Panc1 (cell line): ENCODE measurements at regions not wholly inside any gene's neighbourhood (a gene's known extent, or its start where the extent isn't known, plus 50 kb on each side); places are given as distances from the start of the nearest gene placed in this dataset.

Source experiments
- ATAC-seq: fragments of 200-7000 bp; cut with Tn5 transposase; 2 replicates; pipeline ENCODE4 v1.9.1; 2020; ENCODE audit warnings: mild to moderate bottlenecking, moderate library complexity
- BruUV-seq: library from RNA; stranded (reverse); fragments of 400-500 nt; replicated peaks from 2 replicates; lab custom pipeline; 2021; lab: Mats Ljungman, UMichigan
- CTCF ChIA-PET: fragments of 300-600 bp; sonication (Branson Sonifier 250); formaldehyde crosslinking; loops from one replicate; lab custom pipeline; 2022; ENCODE audit warnings: antibody characterized with exemption; lab: Charles Lee
- POLR2A ChIA-PET: fragments of 300-600 bp; sonication (Branson Sonifier 250); formaldehyde crosslinking; loops from one replicate; lab custom pipeline; 2022; ENCODE audit warnings: antibody characterized with exemption; lab: Charles Lee
- DNase-seq: peaks from one replicate; pipeline ENCODE4 v3.0.0-alpha.2; 2010; ENCODE audit warnings: low read depth, low spot score
- H3K27ac ChIP-seq: 2 replicates; pipeline ENCODE4 v1.5.1; 2011; ENCODE audit warnings: mild to moderate bottlenecking, low read length, inconsistent platforms
- H3K27me3 ChIP-seq: fragments of 200-500 bp; sonication (Bioruptor generic); 2 replicates; pipeline ENCODE4 v1.6.0; 2014; ENCODE audit warnings: low read length, inconsistent platforms; ENCODE audit not compliant: control insufficient read depth, insufficient read depth
- H3K36me3 ChIP-seq: fragments of 200-500 bp; sonication (Bioruptor generic); 2 replicates; pipeline ENCODE4 v1.5.1; 2014; ENCODE audit warnings: inconsistent platforms, mild to moderate bottlenecking, low read length, moderate library complexity; ENCODE audit not compliant: control insufficient read depth, insufficient read depth
- H3K4me1 ChIP-seq: 2 replicates; pipeline ENCODE4 v1.5.1; 2011; ENCODE audit warnings: inconsistent platforms, mild to moderate bottlenecking, low read length, moderate library complexity; ENCODE audit not compliant: control insufficient read depth, insufficient read depth
- H3K4me3 ChIP-seq, 2 experiments: 2 replicates each; pipeline ENCODE4 v1.5.1; 2011 to 2012; ENCODE audit warnings: low read depth in 2 of 2, low read length in 2 of 2, mild to moderate bottlenecking in 2 of 2, inconsistent platforms in 1 of 2, moderate library complexity in 1 of 2
- H3K9me3 ChIP-seq: fragments of 200-500 bp; sonication (Bioruptor generic); 2 replicates; pipeline ENCODE4 v1.5.1; 2014; ENCODE audit warnings: low read depth, mild to moderate bottlenecking, inconsistent platforms, low read length, moderate library complexity; ENCODE audit not compliant: control insufficient read depth, insufficient read depth
- POLR2AphosphoS5 ChIP-seq: IDR thresholded peaks from 2 replicates; pipeline ENCODE4 v1.6.1; 2012; ENCODE audit warnings: mild to moderate bottlenecking, low read depth, low read length, moderate library complexity
- SIN3A ChIP-seq: IDR thresholded peaks from 2 replicates; pipeline ENCODE4 v1.6.1; 2012; ENCODE audit warnings: low read depth, mild to moderate bottlenecking, low read length, moderate library complexity, borderline replicate concordance; ENCODE audit not compliant: insufficient read depth
- TCF7L2 ChIP-seq: IDR thresholded peaks from 2 replicates; pipeline ENCODE4 v1.6.1; 2011; ENCODE audit warnings: mild to moderate bottlenecking, low read depth, low read length, inconsistent platforms
- in situ Hi-C: cut with HindIII; loops from 2 replicates; pipeline ENCODE4 v1.10.0; 2016; ENCODE audit warnings: low sequenced_read_pairs, low pct_unique_long_range_greater_than_20kb
- intact Hi-C: fragments of 100-400 bp; cut with micrococcal nuclease; formaldehyde crosslinking; loops from one replicate; pipeline ENCODE4 v1.10.0; 2022; ENCODE audit not compliant: unreplicated experiment
- TF ChIP-seq, protein P1 (sequence below), 2 experiments: IDR thresholded peaks; 2 replicates each; pipeline ENCODE4 v1.6.1; 2011 to 2012; ENCODE audit warnings: low read depth in 2 of 2, control low read depth in 1 of 2, low read length in 1 of 2, mild to moderate bottlenecking in 1 of 2, moderate library complexity in 1 of 2; ENCODE audit not compliant: insufficient read depth in 1 of 2
- TF ChIP-seq, protein P2 (sequence below): fragments of 450-650 bp; IDR thresholded peaks from 2 replicates; pipeline ENCODE4 v1.5.1; 2017; ENCODE audit warnings: mild to moderate bottlenecking

DNA sequence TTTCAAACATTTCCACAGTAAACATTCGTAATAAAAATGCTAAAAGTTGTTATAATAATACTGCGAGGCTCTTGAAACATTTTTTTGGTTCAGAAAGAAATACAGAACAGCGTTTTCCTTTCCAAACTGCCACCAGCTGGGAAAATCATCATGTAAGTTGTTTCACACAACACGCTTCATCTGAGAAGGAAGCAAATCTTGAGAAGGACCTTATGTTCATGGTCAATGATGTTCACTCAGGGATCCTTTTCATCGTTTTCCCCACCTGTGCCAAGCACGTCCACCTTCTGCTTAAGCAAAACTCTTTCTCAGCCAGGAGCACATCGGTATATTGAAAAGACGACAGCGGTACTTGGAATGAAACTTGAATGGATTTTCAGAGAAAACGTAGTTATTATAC lies 274.5 kb upstream of the ELAC2 start:
- CTCF ChIA-PET = no interaction called here
- no TSS peak for BruUV-seq
- no peaks in the 10 kb centered on the region for H3K9me3 ChIP-seq
- H3K27ac ChIP-seq = no peak overlapping the region
- H3K4me1 ChIP-seq = no peaks in the 10 kb centered on the region
- ATAC-seq (no peak), DNase-seq (no peak)
- in situ Hi-C loops (no loop called here), intact Hi-C loops (no loop called here)
- H3K4me3 ChIP-seq = no peak overlapping the region
- TF ChIP-seq, protein P1, sequence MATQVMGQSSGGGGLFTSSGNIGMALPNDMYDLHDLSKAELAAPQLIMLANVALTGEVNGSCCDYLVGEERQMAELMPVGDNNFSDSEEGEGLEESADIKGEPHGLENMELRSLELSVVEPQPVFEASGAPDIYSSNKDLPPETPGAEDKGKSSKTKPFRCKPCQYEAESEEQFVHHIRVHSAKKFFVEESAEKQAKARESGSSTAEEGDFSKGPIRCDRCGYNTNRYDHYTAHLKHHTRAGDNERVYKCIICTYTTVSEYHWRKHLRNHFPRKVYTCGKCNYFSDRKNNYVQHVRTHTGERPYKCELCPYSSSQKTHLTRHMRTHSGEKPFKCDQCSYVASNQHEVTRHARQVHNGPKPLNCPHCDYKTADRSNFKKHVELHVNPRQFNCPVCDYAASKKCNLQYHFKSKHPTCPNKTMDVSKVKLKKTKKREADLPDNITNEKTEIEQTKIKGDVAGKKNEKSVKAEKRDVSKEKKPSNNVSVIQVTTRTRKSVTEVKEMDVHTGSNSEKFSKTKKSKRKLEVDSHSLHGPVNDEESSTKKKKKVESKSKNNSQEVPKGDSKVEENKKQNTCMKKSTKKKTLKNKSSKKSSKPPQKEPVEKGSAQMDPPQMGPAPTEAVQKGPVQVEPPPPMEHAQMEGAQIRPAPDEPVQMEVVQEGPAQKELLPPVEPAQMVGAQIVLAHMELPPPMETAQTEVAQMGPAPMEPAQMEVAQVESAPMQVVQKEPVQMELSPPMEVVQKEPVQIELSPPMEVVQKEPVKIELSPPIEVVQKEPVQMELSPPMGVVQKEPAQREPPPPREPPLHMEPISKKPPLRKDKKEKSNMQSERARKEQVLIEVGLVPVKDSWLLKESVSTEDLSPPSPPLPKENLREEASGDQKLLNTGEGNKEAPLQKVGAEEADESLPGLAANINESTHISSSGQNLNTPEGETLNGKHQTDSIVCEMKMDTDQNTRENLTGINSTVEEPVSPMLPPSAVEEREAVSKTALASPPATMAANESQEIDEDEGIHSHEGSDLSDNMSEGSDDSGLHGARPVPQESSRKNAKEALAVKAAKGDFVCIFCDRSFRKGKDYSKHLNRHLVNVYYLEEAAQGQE (IDR thresholded peaks at IDR 0.05; ENCODE audit: insufficient read depth in 1 of 2, low read depth in 2 of 2, low read length in 1 of 2) = no peak
- TF ChIP-seq, protein P2, sequence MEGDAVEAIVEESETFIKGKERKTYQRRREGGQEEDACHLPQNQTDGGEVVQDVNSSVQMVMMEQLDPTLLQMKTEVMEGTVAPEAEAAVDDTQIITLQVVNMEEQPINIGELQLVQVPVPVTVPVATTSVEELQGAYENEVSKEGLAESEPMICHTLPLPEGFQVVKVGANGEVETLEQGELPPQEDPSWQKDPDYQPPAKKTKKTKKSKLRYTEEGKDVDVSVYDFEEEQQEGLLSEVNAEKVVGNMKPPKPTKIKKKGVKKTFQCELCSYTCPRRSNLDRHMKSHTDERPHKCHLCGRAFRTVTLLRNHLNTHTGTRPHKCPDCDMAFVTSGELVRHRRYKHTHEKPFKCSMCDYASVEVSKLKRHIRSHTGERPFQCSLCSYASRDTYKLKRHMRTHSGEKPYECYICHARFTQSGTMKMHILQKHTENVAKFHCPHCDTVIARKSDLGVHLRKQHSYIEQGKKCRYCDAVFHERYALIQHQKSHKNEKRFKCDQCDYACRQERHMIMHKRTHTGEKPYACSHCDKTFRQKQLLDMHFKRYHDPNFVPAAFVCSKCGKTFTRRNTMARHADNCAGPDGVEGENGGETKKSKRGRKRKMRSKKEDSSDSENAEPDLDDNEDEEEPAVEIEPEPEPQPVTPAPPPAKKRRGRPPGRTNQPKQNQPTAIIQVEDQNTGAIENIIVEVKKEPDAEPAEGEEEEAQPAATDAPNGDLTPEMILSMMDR = no peak
- TF ChIP-seq TCF7L2 (no peak), SIN3A (no peak), POLR2AphosphoS5 (no peak)
- no peaks in the 10 kb centered on the region for H3K36me3 ChIP-seq
- no peaks in the 10 kb centered on the region for H3K27me3 ChIP-seq
- POLR2A ChIA-PET = no interaction called here

DNA sequence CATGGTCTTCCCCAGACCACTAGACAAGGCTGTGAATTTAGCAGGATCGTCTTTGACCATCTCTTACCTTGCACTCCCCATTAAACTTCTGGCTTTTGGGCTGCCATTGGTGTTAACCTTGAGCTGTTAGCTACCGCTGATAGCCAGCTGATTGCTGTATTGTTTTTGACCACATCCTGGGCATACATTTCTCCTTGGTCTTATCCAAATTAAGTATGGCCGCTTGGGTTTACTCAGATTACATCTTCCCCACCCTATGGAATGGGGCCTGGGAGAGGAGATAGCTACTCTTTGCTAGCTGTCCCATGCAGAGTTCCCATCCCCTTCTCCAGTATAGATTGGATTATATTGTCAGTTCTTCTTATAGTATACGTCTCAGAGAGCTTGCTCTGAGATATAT lies 270.4 kb upstream of the ELAC2 start:
- no peaks in the 10 kb centered on the region for H3K36me3 ChIP-seq
- in situ Hi-C loops (no loop called here), intact Hi-C loops (no loop called here)
- ChIA-PET CTCF (no interaction called here), POLR2A (no interaction called here)
- ATAC-seq (no peak), DNase-seq (no peak)
- no TSS peak for BruUV-seq
- no peak overlapping the region for H3K4me3 ChIP-seq
- TF ChIP-seq, protein P2 = no peak
- TF ChIP-seq, protein P1 (IDR thresholded peaks at IDR 0.05; ENCODE audit: insufficient read depth in 1 of 2, low read depth in 2 of 2, low read length in 1 of 2) = no peak
- no peak for TF ChIP-seq SIN3A
- TF ChIP-seq POLR2AphosphoS5 = no peak
- no peak for TF ChIP-seq TCF7L2
- no peaks in the 10 kb centered on the region for H3K27me3 ChIP-seq
- no peak overlapping the region for H3K27ac ChIP-seq
- no peaks in the 10 kb centered on the region for H3K4me1 ChIP-seq
- H3K9me3 ChIP-seq = no peaks in the 10 kb centered on the region
